Suprapubic skin (tissue), 4 donors: ENCODE measurements at regions not wholly inside any gene's neighbourhood (a gene's known extent, or its start where the extent isn't known, plus 50 kb on each side); places are given as distances from the start of the nearest gene placed in this dataset.
"Not testable (repeated sequence)": the region's sequence is repeated elsewhere in the genome, so short reads cannot be mapped to it uniquely, and the experiment has no call there.

Experiments used
- DNase-seq, 2 donors: peaks; one replicate each; pipeline ENCODE4 v3.0.0-alpha.2; 2019; ENCODE audit warnings: low spot score in 2 of 2
- H3K27ac ChIP-seq: fragments of 200-600 bp; sonication (generic); one replicate; pipeline ENCODE4 v1.5.1; 2019
- H3K27me3 ChIP-seq: fragments of 200-600 bp; sonication (generic); one replicate; pipeline ENCODE4 v1.5.1; 2019
- H3K36me3 ChIP-seq: fragments of 200-600 bp; sonication (generic); one replicate; pipeline ENCODE4 v1.5.1; 2019
- H3K4me1 ChIP-seq: fragments of 200-600 bp; sonication (generic); one replicate; pipeline ENCODE4 v1.5.1; 2019
- H3K4me3 ChIP-seq: fragments of 200-600 bp; sonication (generic); one replicate; pipeline ENCODE4 v1.5.1; 2019; ENCODE audit warnings: mild to moderate bottlenecking
- H3K9me3 ChIP-seq: fragments of 200-600 bp; sonication (generic); one replicate; pipeline ENCODE4 v1.5.1; 2019
- EP300 ChIP-seq: sonication (generic); formaldehyde crosslinking; IDR thresholded peaks from one replicate; pipeline ENCODE4 v1.6.1; 2017; ENCODE audit warnings: antibody characterized with exemption
- POLR2A ChIP-seq, 2 donors: fragments of 450-650 bp; IDR thresholded peaks; one replicate each; pipeline ENCODE4 v1.6.1; 2017; ENCODE audit warnings: antibody characterized with exemption in 2 of 2, mild to moderate bottlenecking in 2 of 2, moderate library complexity in 2 of 2
- POLR2AphosphoS5 ChIP-seq, 3 donors: sonication (generic); formaldehyde crosslinking; IDR thresholded peaks; one replicate each; pipeline ENCODE4 v1.6.1; 2017; ENCODE audit warnings: antibody characterized with exemption in 3 of 3
- WGBS: methylation state at CpG from one replicate; pipeline ENCODE4 v1.1.5; 2018; 5-methylcytosine and 5-hydroxymethylcytosine counted together
- TF ChIP-seq, protein P1 (sequence below), 2 donors: fragments of 200-600 bp in 1 of 2; fragments of 450-650 bp in 1 of 2; sonication (generic) in 1 of 2; IDR thresholded peaks; one replicate each; pipeline ENCODE4 v1.5.1; 2016 to 2019; ENCODE audit warnings: antibody characterized with exemption in 2 of 2, mild to moderate bottlenecking in 1 of 2, moderate library complexity in 1 of 2

DNA sequence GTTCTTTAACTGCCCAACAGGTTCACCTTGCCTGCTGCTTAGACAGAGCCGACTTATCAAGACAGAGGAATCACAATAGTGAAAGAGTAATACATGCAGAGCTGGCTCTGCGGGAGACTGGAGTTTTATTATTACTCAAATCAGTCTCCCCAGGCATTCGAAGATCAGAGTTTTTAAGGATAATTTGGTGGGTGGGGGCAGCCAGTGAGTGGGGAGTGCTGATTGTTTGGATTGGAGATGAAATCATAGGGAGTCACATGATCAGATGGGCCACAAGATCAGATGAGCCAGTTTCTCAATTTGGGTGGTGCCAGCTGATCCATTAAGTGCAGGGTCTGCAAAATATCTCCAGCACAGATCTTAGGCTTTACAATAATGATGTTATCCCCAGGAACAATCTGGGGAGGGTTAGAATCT, 131.3 kb downstream of the AKR1D1 start:
- no peak for DNase-seq
- TF ChIP-seq, protein P1, sequence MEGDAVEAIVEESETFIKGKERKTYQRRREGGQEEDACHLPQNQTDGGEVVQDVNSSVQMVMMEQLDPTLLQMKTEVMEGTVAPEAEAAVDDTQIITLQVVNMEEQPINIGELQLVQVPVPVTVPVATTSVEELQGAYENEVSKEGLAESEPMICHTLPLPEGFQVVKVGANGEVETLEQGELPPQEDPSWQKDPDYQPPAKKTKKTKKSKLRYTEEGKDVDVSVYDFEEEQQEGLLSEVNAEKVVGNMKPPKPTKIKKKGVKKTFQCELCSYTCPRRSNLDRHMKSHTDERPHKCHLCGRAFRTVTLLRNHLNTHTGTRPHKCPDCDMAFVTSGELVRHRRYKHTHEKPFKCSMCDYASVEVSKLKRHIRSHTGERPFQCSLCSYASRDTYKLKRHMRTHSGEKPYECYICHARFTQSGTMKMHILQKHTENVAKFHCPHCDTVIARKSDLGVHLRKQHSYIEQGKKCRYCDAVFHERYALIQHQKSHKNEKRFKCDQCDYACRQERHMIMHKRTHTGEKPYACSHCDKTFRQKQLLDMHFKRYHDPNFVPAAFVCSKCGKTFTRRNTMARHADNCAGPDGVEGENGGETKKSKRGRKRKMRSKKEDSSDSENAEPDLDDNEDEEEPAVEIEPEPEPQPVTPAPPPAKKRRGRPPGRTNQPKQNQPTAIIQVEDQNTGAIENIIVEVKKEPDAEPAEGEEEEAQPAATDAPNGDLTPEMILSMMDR (IDR thresholded peaks at IDR 0.05), result no peak
- TF ChIP-seq EP300, result no peak
- TF ChIP-seq POLR2AphosphoS5 (IDR thresholded peaks at IDR 0.05), result no peak
- no peak for TF ChIP-seq POLR2A (IDR thresholded peaks at IDR 0.05)
- Histone ChIP-seq H3K27me3 (no peaks in the 10 kb centered on the region), H3K9me3 (no peaks in the 10 kb centered on the region), H3K27ac (no peak overlapping the region), H3K36me3 (no peaks in the 10 kb centered on the region), H3K4me3 (no peak overlapping the region), H3K4me1 (no peaks in the 10 kb centered on the region)
- 56% methylated on average over 3 of the region's 3 CpGs for WGBS

- no peaks in the 10 kb centered on the region for H3K9me3 ChIP-seq
- no peaks in the 10 kb centered on the region for H3K36me3 ChIP-seq
- TF ChIP-seq POLR2A (IDR thresholded peaks at IDR 0.05) (no peak), EP300 (no peak), POLR2AphosphoS5 (IDR thresholded peaks at IDR 0.05) (no peak)
- TF ChIP-seq, protein P1 (IDR thresholded peaks at IDR 0.05), result no peak
- H3K4me1 ChIP-seq, result no peaks in the 10 kb centered on the region
- H3K27me3 ChIP-seq, result no peaks in the 10 kb centered on the region
- H3K27ac ChIP-seq, result no peak overlapping the region
- DNase-seq, result no peak
- H3K4me3 ChIP-seq, result no peak overlapping the region
- 81% methylated on average over 3 of the region's 3 CpGs for WGBS
Observed at GRCh38 chr7:138208142-138208570, 131.9 kb downstream of the AKR1D1 start.

- Histone ChIP-seq H3K36me3 (no peaks in the 10 kb centered on the region), H3K4me1 (no peaks in the 10 kb centered on the region), H3K9me3 (no peaks in the 10 kb centered on the region), H3K27ac (no peak overlapping the region), H3K27me3 (no peaks in the 10 kb centered on the region), H3K4me3 (no peak overlapping the region)
- TF ChIP-seq EP300 (no peak), POLR2A (IDR thresholded peaks at IDR 0.05) (no peak), POLR2AphosphoS5 (IDR thresholded peaks at IDR 0.05) (no peak)
- TF ChIP-seq, protein P1 (IDR thresholded peaks at IDR 0.05), result no peak
- WGBS, result 95% methylated on average over 2 of the region's 2 CpGs
- DNase-seq, result no peak
Observed at GRCh38 chr7:138208864-138209263, 132.6 kb downstream of the AKR1D1 start.

GRCh38 chr7:138212314-138212713, 136.1 kb downstream of the AKR1D1 start:
- DNase-seq, result no peak
- 53% methylated on average over 2 of the region's 2 CpGs for WGBS
- H3K27ac ChIP-seq, result no peak overlapping the region
- H3K9me3 ChIP-seq, result no peaks in the 10 kb centered on the region
- no peak for TF ChIP-seq POLR2AphosphoS5 (IDR thresholded peaks at IDR 0.05)
- no peak for TF ChIP-seq POLR2A (IDR thresholded peaks at IDR 0.05)
- no peak for TF ChIP-seq EP300
- TF ChIP-seq, protein P1 (IDR thresholded peaks at IDR 0.05), result no peak
- no peaks in the 10 kb centered on the region for H3K27me3 ChIP-seq
- no peaks in the 10 kb centered on the region for H3K4me1 ChIP-seq
- H3K36me3 ChIP-seq, result no peaks in the 10 kb centered on the region
- no peak overlapping the region for H3K4me3 ChIP-seq

DNA sequence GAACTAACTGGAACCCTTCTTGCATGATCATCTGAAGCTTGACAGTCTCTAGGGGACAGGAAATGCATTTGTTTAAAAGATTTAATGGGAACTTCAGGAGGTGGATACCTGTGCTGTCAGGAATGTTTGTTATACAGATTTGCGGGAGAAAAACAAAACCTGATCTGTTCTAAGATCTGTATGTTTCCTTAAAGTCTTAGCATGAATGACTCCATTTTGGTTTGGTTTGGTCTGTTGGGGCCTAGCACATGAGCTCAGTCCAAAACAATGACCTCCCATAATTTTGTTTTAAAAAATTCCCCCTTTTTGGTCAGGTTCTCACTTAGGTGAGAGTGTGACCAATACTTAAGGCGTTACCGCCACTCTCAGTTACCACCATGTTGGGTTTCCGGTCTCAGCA, 138.7 kb downstream of the AKR1D1 start:
- Histone ChIP-seq H3K27ac (no peak overlapping the region), H3K4me3 (no peak overlapping the region), H3K36me3 (no peaks in the 10 kb centered on the region), H3K27me3 (no peaks in the 10 kb centered on the region), H3K4me1 (no peaks in the 10 kb centered on the region), H3K9me3 (peaks cover 3% of the 10 kb centered on the region)
- WGBS, result 99% methylated on average over 4 of the region's 4 CpGs
- no peak for TF ChIP-seq POLR2AphosphoS5 (IDR thresholded peaks at IDR 0.05)
- TF ChIP-seq POLR2A (IDR thresholded peaks at IDR 0.05), result no peak
- TF ChIP-seq, protein P1 (IDR thresholded peaks at IDR 0.05), result no peak
- TF ChIP-seq EP300, result no peak
- no peak for DNase-seq

DNA sequence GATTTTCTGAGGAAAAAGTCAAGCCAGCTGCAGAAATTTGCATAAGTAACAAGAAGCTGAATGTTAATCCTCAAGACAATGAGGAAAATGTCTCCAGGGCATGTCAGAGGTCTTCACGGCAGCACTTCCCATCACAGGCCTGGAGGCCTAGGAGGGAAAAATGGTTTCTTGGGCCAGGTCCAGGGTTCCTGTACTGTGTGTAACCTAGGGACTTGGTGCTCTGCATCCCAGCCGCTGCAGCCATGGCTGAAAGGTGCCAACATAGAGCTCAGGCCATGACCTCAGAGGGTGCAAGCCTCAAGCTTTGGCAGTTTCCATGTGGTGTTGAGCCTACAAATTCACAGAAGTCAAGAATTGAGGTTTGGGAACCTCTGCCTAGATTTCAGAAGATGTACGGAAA, 144.1 kb downstream of the AKR1D1 start:
- not testable (repeated sequence) for H3K36me3 ChIP-seq, H3K27me3 ChIP-seq, H3K27ac ChIP-seq, DNase-seq, H3K4me3 ChIP-seq, H3K4me1 ChIP-seq
- peaks cover 13% of the 10 kb centered on the region for H3K9me3 ChIP-seq
- WGBS, result 94% methylated on average over 3 of the region's 3 CpGs

- not testable (repeated sequence) for DNase-seq, H3K4me1 ChIP-seq, H3K27ac ChIP-seq, H3K36me3 ChIP-seq, H3K27me3 ChIP-seq, H3K4me3 ChIP-seq
- WGBS, result 88% methylated on average over 4 of the region's 4 CpGs
- peaks cover 13% of the 10 kb centered on the region for H3K9me3 ChIP-seq
Observed at GRCh38 chr7:138221388-138221787, 145.1 kb downstream of the AKR1D1 start.
